ENCODE measurements at regions not wholly inside any gene's neighbourhood (a gene's known extent, or its start where the extent isn't known, plus 50 kb on each side); places are given as distances from the start of the nearest gene placed in this dataset.

DNA sequence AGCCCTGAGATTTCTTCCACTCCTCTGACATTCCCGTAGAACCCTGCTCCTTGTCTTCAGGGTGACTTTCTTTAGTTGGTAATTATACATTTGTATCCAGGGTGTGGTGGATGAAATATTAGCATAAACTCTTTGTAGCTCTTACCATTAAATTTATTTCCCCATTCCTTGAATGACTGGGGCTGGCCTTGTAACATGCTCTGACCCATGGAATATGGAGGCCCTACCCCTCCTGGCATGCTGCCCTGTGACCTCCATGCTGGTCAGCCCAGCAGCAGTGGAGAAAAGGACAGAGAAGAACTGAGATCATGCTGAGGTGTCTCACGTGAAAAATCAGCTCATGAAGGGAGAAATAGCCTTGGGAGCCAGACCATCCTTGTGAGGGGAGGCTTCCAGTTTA lies 96.1 kb upstream of the PROK2 start:
- H3K36me3 ChIP-seq (ENCODE audit: control insufficient read depth, insufficient read depth, low read length) = no peaks in the 10 kb centered on the region
- Mint-ChIP-seq H3K4me1 (no peaks in the 10 kb centered on the region), H3K27ac (no peak overlapping the region), H3K27me3 (ENCODE audit: low read depth in 2 of 2) (peaks cover 10 to 19% of the 10 kb centered on the region in 2 donors), H3K36me3 (no peaks in the 10 kb centered on the region), H3K4me3 (no peak overlapping the region), H3K9me3 (no peaks in the 10 kb centered on the region)
- no peak overlapping the region for H3K27ac ChIP-seq (ENCODE audit: low read length)
- DNase-seq = no peak
- TF ChIP-seq, protein P1, sequence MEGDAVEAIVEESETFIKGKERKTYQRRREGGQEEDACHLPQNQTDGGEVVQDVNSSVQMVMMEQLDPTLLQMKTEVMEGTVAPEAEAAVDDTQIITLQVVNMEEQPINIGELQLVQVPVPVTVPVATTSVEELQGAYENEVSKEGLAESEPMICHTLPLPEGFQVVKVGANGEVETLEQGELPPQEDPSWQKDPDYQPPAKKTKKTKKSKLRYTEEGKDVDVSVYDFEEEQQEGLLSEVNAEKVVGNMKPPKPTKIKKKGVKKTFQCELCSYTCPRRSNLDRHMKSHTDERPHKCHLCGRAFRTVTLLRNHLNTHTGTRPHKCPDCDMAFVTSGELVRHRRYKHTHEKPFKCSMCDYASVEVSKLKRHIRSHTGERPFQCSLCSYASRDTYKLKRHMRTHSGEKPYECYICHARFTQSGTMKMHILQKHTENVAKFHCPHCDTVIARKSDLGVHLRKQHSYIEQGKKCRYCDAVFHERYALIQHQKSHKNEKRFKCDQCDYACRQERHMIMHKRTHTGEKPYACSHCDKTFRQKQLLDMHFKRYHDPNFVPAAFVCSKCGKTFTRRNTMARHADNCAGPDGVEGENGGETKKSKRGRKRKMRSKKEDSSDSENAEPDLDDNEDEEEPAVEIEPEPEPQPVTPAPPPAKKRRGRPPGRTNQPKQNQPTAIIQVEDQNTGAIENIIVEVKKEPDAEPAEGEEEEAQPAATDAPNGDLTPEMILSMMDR (IDR thresholded peaks at IDR 0.05) = no peak
- intact Hi-C loops (cut with micrococcal nuclease) = no loop called here
- no peak overlapping the region for H3K4me3 ChIP-seq (ENCODE audit: low read length)
- WGBS (ENCODE audit: insufficient coverage) = 73% methylated on average over 1 of the region's 2 CpGs
- ATAC-seq = no peak
- H3K27me3 ChIP-seq (ENCODE audit: control insufficient read depth, insufficient read depth, low read length) = no peaks in the 10 kb centered on the region
- H3K4me1 ChIP-seq (ENCODE audit: control insufficient read depth, insufficient read depth, low read length) = no peaks in the 10 kb centered on the region
- H3K9me3 ChIP-seq (ENCODE audit: control insufficient read depth, insufficient read depth, low read length) = no peaks in the 10 kb centered on the region

DNA sequence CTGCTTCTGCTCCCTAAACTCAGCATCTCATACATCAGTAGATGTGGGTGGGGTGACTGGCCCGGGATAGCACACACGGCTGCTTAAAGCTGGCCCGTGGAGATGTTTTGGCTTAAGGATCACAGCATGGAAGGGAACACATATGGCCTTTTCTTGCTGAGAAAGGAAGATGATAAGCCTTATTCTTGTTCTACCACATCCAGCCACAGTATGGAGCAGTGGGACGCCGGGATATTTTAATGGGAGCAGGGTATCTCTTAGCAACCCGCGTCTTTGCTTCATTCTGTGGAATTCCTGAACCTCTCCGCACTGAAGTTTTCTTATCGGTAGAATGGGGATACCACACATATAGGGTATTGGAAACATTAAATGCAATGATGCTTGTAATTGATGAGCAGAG lies 94.1 kb upstream of the PROK2 start:
- H3K27ac ChIP-seq (ENCODE audit: low read length) = no peak overlapping the region
- WGBS (ENCODE audit: insufficient coverage) = 92% methylated on average over 6 of the region's 9 CpGs
- Mint-ChIP-seq H3K36me3 (no peaks in the 10 kb centered on the region), H3K4me3 (no peak overlapping the region), H3K4me1 (no peaks in the 10 kb centered on the region), H3K27ac (no peak overlapping the region), H3K9me3 (no peaks in the 10 kb centered on the region), H3K27me3 (ENCODE audit: low read depth in 2 of 2) (peaks cover 10 to 19% of the 10 kb centered on the region in 2 donors)
- TF ChIP-seq, protein P1 (IDR thresholded peaks at IDR 0.05) = no peak
- H3K9me3 ChIP-seq (ENCODE audit: control insufficient read depth, insufficient read depth, low read length) = no peaks in the 10 kb centered on the region
- DNase-seq (no peak), ATAC-seq (no peak)
- H3K4me3 ChIP-seq (ENCODE audit: low read length) = no peak overlapping the region
- intact Hi-C loops (cut with micrococcal nuclease) = no loop called here
- H3K27me3 ChIP-seq (ENCODE audit: control insufficient read depth, insufficient read depth, low read length) = no peaks in the 10 kb centered on the region
- no peaks in the 10 kb centered on the region for H3K4me1 ChIP-seq (ENCODE audit: control insufficient read depth, insufficient read depth, low read length)
- H3K36me3 ChIP-seq (ENCODE audit: control insufficient read depth, insufficient read depth, low read length) = no peaks in the 10 kb centered on the region

DNA sequence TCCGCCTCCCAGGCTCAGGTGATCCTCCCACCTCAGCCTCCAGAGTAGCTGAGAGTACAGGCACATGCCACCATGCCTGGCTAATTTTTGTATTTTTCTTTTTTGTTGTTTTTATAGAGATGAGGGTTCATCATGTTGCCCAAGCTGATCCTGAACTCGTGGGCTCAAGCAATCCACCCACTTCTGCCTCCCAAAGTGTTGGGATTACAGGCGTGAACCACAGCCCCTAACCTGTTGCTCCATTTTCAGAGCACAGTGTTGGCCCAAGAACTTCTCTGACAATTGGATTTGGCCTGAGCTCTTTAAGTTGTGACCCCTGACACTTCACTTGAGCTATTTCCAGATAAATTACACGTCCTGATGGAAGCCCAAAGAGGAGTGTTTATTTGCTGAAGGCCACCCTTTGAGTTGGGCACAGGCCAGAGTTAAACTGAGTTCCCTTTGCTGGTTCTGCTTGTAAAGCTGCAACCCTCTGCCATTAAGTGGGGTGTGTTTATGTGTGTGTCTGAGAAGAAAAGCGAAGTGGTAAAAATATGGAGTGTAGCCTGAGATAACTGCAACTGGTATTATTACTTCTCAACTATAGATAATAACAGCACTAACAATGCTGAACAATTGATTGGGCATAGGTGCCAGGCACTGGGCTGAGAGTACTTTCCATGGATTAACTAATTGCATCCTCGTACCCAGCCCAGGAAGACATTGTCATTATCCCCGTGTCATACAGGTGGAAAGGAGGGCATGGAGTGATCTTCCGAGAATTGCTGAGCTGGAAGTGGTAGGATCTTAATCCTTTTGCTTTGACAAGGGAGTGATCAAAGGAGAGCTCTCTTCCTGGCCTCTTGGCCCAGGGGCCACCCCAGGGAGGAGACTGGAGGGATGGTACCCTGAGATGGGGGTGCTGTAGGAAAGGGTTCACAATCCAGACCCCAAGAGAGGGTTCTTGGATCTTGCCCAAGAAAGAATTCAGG lies 91.5 kb upstream of the PROK2 start:
- Mint-ChIP-seq H3K4me3 (no peak overlapping the region), H3K36me3 (no peaks in the 10 kb centered on the region), H3K4me1 (no peaks in the 10 kb centered on the region), H3K27ac (no peak overlapping the region), H3K9me3 (no peaks in the 10 kb centered on the region), H3K27me3 (ENCODE audit: low read depth in 2 of 2) (peaks cover 0 to 8% of the 10 kb centered on the region in 2 donors)
- Histone ChIP-seq H3K4me1 (ENCODE audit: control insufficient read depth, insufficient read depth, low read length) (no peaks in the 10 kb centered on the region), H3K9me3 (ENCODE audit: control insufficient read depth, insufficient read depth, low read length) (no peaks in the 10 kb centered on the region), H3K27me3 (ENCODE audit: control insufficient read depth, insufficient read depth, low read length) (no peaks in the 10 kb centered on the region), H3K4me3 (ENCODE audit: low read length) (no peak overlapping the region), H3K36me3 (ENCODE audit: control insufficient read depth, insufficient read depth, low read length) (no peaks in the 10 kb centered on the region), H3K27ac (ENCODE audit: low read length) (no peak overlapping the region)
- ATAC-seq (no peak), DNase-seq (no peak)
- intact Hi-C loops (cut with micrococcal nuclease) = no loop called here
- TF ChIP-seq, protein P1 (IDR thresholded peaks at IDR 0.05) = no peak
- 82% methylated on average over 7 of the region's 8 CpGs for WGBS (ENCODE audit: insufficient coverage)
